ENCODE measurements at regions not wholly inside any gene's neighbourhood (a gene's known extent, or its start where the extent isn't known, plus 50 kb on each side); places are given as distances from the start of the nearest gene placed in this dataset.
"Not testable (repeated sequence)": the region's sequence is repeated elsewhere in the genome, so short reads cannot be mapped to it uniquely, and the experiment has no call there.

GRCh38 chr6:43898358-43899131 lies 128.5 kb downstream of the VEGFA start:
- no peak for DNase-seq

GRCh38 chr6:43897571-43898302 lies 127.7 kb downstream of the VEGFA start:
- DNase-seq = no peak

- no peak for DNase-seq
Measured at GRCh38 chr6:43896329-43897255, 126.6 kb downstream of the VEGFA start.

- DNase-seq = no peak
Measured at GRCh38 chr6:43895656-43896328, 125.8 kb downstream of the VEGFA start.

- no peak for DNase-seq
Measured at GRCh38 chr6:43893073-43893472, 123.1 kb downstream of the VEGFA start.

GRCh38 chr6:43891072-43891870 lies 121.3 kb downstream of the VEGFA start:
- DNase-seq = peak; percentile 44 to 56

GRCh38 chr6:43890197-43891062 lies 120.4 kb downstream of the VEGFA start:
- peak in 1 of 2 experiments; percentile 56 for DNase-seq

GRCh38 chr6:43887906-43888683 lies 118.1 kb downstream of the VEGFA start:
- DNase-seq = no peak

- DNase-seq = no peak
Measured at GRCh38 chr6:43887340-43887858, 117.4 kb downstream of the VEGFA start.

GRCh38 chr6:43886717-43887339 lies 116.8 kb downstream of the VEGFA start:
- DNase-seq = no peak

GRCh38 chr6:43886067-43886461 lies 116.1 kb downstream of the VEGFA start:
- no peak for DNase-seq

- DNase-seq = no peak
Measured at GRCh38 chr6:43885399-43886066, 115.5 kb downstream of the VEGFA start.

GRCh38 chr6:43884652-43885022 lies 114.6 kb downstream of the VEGFA start:
- no peak for DNase-seq

GRCh38 chr6:43883847-43884651 lies 114.0 kb downstream of the VEGFA start:
- no peak for DNase-seq

GRCh38 chr6:43882690-43883448 lies 112.9 kb downstream of the VEGFA start:
- not testable (repeated sequence) for DNase-seq

GRCh38 chr6:43880236-43881137 lies 110.5 kb downstream of the VEGFA start:
- DNase-seq = no peak
